Lower leg skin (tissue), 3 donors: ENCODE measurements at regions not wholly inside any gene's neighbourhood (a gene's known extent, or its start where the extent isn't known, plus 50 kb on each side); places are given as distances from the start of the nearest gene placed in this dataset.

Experiments
- POLR2A ChIP-seq, 2 donors: fragments of 450-650 bp; IDR thresholded peaks; one replicate each; pipeline ENCODE4 v1.6.1; 2016 to 2017; ENCODE audit warnings: antibody characterized with exemption in 2 of 2, mild to moderate bottlenecking in 1 of 2, moderate library complexity in 1 of 2
- TF ChIP-seq, protein P1 (sequence below), 3 donors: fragments of 450-650 bp; IDR thresholded peaks; one replicate each; pipeline ENCODE4 v1.5.1; 2016; ENCODE audit warnings: antibody characterized with exemption in 3 of 3, mild to moderate bottlenecking in 3 of 3, moderate library complexity in 2 of 3

- no peak for TF ChIP-seq POLR2A (IDR thresholded peaks at IDR 0.05)
- TF ChIP-seq, protein P1, sequence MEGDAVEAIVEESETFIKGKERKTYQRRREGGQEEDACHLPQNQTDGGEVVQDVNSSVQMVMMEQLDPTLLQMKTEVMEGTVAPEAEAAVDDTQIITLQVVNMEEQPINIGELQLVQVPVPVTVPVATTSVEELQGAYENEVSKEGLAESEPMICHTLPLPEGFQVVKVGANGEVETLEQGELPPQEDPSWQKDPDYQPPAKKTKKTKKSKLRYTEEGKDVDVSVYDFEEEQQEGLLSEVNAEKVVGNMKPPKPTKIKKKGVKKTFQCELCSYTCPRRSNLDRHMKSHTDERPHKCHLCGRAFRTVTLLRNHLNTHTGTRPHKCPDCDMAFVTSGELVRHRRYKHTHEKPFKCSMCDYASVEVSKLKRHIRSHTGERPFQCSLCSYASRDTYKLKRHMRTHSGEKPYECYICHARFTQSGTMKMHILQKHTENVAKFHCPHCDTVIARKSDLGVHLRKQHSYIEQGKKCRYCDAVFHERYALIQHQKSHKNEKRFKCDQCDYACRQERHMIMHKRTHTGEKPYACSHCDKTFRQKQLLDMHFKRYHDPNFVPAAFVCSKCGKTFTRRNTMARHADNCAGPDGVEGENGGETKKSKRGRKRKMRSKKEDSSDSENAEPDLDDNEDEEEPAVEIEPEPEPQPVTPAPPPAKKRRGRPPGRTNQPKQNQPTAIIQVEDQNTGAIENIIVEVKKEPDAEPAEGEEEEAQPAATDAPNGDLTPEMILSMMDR (IDR thresholded peaks at IDR 0.05) = no peak
Measured at GRCh38 chr4:41369680-41370079, 113.0 kb downstream of the UCHL1 start.
